GM18502 (cell line): ENCODE measurements at regions not wholly inside any gene's neighbourhood (a gene's known extent, or its start where the extent isn't known, plus 50 kb on each side); places are given as distances from the start of the nearest gene placed in this dataset.

ENCODE experiments used
- ATAC-seq: cut with Tn5 transposase; IDR thresholded peaks from one replicate; pipeline ENCODE4 v1.9.1; 2021; ENCODE audit warnings: mild to moderate bottlenecking; ENCODE audit not compliant: unreplicated experiment, poor library complexity

GRCh38 chr2:17262854-17263569, 255.2 kb downstream of the RAD51AP2 start:
- no peak for ATAC-seq

- ATAC-seq: no peak
These were observed 258.6 kb downstream of the RAD51AP2 start for GRCh38 chr2:17259613-17260012.

GRCh38 chr2:17258861-17259260, 259.4 kb downstream of the RAD51AP2 start:
- ATAC-seq: no peak

- peak; percentile 45 for ATAC-seq
These were observed 260.9 kb downstream of the RAD51AP2 start for GRCh38 chr2:17257189-17257909.

GRCh38 chr2:17255071-17255470, 263.2 kb downstream of the RAD51AP2 start:
- no peak for ATAC-seq

- no peak for ATAC-seq
These were observed 263.8 kb downstream of the RAD51AP2 start for GRCh38 chr2:17254421-17254820.

- ATAC-seq: no peak
These were observed 266.0 kb downstream of the RAD51AP2 start for GRCh38 chr2:17252258-17252657.

GRCh38 chr2:17251171-17251570, 267.1 kb downstream of the RAD51AP2 start:
- no peak for ATAC-seq

GRCh38 chr2:17249249-17249648, 269.0 kb downstream of the RAD51AP2 start:
- no peak for ATAC-seq

GRCh38 chr2:17245906-17246305, 272.3 kb downstream of the RAD51AP2 start:
- no peak for ATAC-seq

- ATAC-seq: no peak
These were observed 275.3 kb downstream of the RAD51AP2 start for GRCh38 chr2:17242813-17243485.

- no peak for ATAC-seq
These were observed 278.7 kb downstream of the RAD51AP2 start for GRCh38 chr2:17239550-17239949.

- ATAC-seq: no peak
These were observed 283.1 kb downstream of the RAD51AP2 start for GRCh38 chr2:17235167-17235566.

GRCh38 chr2:17232776-17233556, 285.3 kb downstream of the RAD51AP2 start:
- ATAC-seq: no peak

GRCh38 chr2:17231394-17231965, 286.8 kb downstream of the RAD51AP2 start:
- no peak for ATAC-seq

- no peak for ATAC-seq
These were observed 288.8 kb downstream of the RAD51AP2 start for GRCh38 chr2:17229414-17229813.

- ATAC-seq: no peak
These were observed 289.8 kb downstream of the RAD51AP2 start for GRCh38 chr2:17228461-17228860.

- no peak for ATAC-seq
These were observed 290.4 kb downstream of the RAD51AP2 start for GRCh38 chr2:17227856-17228255.

GRCh38 chr2:17226941-17227490, 291.2 kb downstream of the RAD51AP2 start:
- ATAC-seq: no peak

- no peak for ATAC-seq
These were observed 295.0 kb downstream of the RAD51AP2 start for GRCh38 chr2:17223211-17223610.
